MCF 10A (cell line): ENCODE measurements at regions not wholly inside any gene's neighbourhood (a gene's known extent, or its start where the extent isn't known, plus 50 kb on each side); places are given as distances from the start of the nearest gene placed in this dataset.
A peak's percentile ranks its signal among the peaks of the same experiment; 100 is the strongest.

Experiments
- BruUV-seq: library from RNA; stranded (reverse); fragments of 400-500 nt; replicated peaks from 2 replicates; lab custom pipeline; 2021; lab: Mats Ljungman, UMichigan
- CTCF ChIA-PET: fragments of 300-600 bp; sonication (Branson Sonifier 250); formaldehyde crosslinking; extraction: SDS; loops from one replicate; lab custom pipeline; 2021; ENCODE audit warnings: antibody characterized with exemption, inconsistent platforms; lab: Yijun Ruan, JAX
- POLR2A ChIA-PET: fragments of 300-600, 350-650 bp; sonication (Branson Sonifier 250); formaldehyde crosslinking; extraction: SDS; loops from one replicate; lab custom pipeline; 2020; ENCODE audit warnings: antibody characterized with exemption, inconsistent platforms; lab: Yijun Ruan, JAX
- DNase-seq: peaks from one replicate; pipeline ENCODE4 v3.0.0-alpha.2; 2018; ENCODE audit not compliant: unreplicated experiment
- H3K27ac Mint-ChIP-seq: one replicate; pipeline ENCODE4 v1.8.0; 2022; ENCODE audit warnings: mild to moderate bottlenecking, low read depth, mixed read lengths; ENCODE audit not compliant: unreplicated experiment
- H3K27me3 Mint-ChIP-seq: one replicate; pipeline ENCODE4 v1.8.0; 2022; ENCODE audit warnings: mixed read lengths; ENCODE audit not compliant: insufficient read depth, unreplicated experiment
- H3K36me3 Mint-ChIP-seq: one replicate; pipeline ENCODE4 v1.8.0; 2022; ENCODE audit warnings: mild to moderate bottlenecking, moderate library complexity, mixed read lengths; ENCODE audit not compliant: insufficient read depth, unreplicated experiment
- H3K4me1 Mint-ChIP-seq: one replicate; pipeline ENCODE4 v1.8.0; 2022; ENCODE audit warnings: mixed read lengths; ENCODE audit not compliant: insufficient read depth, unreplicated experiment
- H3K4me3 Mint-ChIP-seq: one replicate; pipeline ENCODE4 v1.8.0; 2022; ENCODE audit warnings: mild to moderate bottlenecking, moderate library complexity, mixed read lengths; ENCODE audit not compliant: unreplicated experiment
- H3K9me3 Mint-ChIP-seq: one replicate; pipeline ENCODE4 v1.8.0; 2022; ENCODE audit warnings: mixed read lengths; ENCODE audit not compliant: unreplicated experiment
- intact Hi-C: fragments of 100-400 bp; cut with micrococcal nuclease; formaldehyde crosslinking; loops from 2 replicates; pipeline ENCODE4 v1.14.1; 2022
- TF ChIP-seq, protein P1 (sequence below): fragments of 200-600 bp; IDR thresholded peaks from one replicate; pipeline ENCODE4 v1.8.0; 2022; ENCODE audit warnings: antibody characterized with exemption, mild to moderate bottlenecking; ENCODE audit not compliant: unreplicated experiment

- H3K9me3 Mint-ChIP-seq = no peaks in the 10 kb centered on the region
- H3K27ac Mint-ChIP-seq = no peak overlapping the region
- intact Hi-C loops = loop anchor here (5.0 kb wide), 1 partner anchor 180 kb away; no protein-coding TSS in a partner anchor
- ChIA-PET CTCF (interaction anchor here (0.6 to 12.4 kb wide), 7 partner anchors 9 to 666 kb away, joined by 3 to 367 read pairs (median 5); partner anchors contain the start of gene SESN3), POLR2A (interaction anchor here (0.6 to 1.5 kb wide), 8 partner anchors 9 to 996 kb away, joined by 3 to 5 read pairs (median 4); partner anchors contain the start of gene SESN3)
- H3K36me3 Mint-ChIP-seq = no peaks in the 10 kb centered on the region
- no peaks in the 10 kb centered on the region for H3K27me3 Mint-ChIP-seq
- DNase-seq = peak; percentile 54
- TF ChIP-seq, protein P1, sequence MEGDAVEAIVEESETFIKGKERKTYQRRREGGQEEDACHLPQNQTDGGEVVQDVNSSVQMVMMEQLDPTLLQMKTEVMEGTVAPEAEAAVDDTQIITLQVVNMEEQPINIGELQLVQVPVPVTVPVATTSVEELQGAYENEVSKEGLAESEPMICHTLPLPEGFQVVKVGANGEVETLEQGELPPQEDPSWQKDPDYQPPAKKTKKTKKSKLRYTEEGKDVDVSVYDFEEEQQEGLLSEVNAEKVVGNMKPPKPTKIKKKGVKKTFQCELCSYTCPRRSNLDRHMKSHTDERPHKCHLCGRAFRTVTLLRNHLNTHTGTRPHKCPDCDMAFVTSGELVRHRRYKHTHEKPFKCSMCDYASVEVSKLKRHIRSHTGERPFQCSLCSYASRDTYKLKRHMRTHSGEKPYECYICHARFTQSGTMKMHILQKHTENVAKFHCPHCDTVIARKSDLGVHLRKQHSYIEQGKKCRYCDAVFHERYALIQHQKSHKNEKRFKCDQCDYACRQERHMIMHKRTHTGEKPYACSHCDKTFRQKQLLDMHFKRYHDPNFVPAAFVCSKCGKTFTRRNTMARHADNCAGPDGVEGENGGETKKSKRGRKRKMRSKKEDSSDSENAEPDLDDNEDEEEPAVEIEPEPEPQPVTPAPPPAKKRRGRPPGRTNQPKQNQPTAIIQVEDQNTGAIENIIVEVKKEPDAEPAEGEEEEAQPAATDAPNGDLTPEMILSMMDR = no peak
- no TSS peak for BruUV-seq
- H3K4me1 Mint-ChIP-seq = peaks cover 13% of the 10 kb centered on the region
- no peak overlapping the region for H3K4me3 Mint-ChIP-seq
These were observed 87.1 kb downstream of the FAM76B start for GRCh38 chr11:95702526-95702925.

DNA sequence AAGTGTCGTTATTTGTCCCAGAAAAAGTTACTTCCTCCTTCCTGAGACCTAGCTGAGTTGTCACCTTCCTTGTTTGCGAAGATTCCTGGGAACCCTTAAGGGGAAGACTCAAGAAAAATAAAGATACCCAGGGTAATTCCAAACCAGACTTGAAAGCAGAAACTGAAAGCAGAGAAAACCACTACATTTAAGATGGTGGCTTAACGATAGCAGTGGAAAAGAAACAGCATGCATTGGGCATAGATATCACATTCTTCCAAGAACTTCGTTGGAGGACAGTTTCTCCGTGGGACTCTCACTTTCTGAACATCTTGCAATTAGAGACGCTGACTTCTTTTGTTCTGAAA is 89.1 kb downstream of the FAM76B start:
- BruUV-seq = no TSS peak
- TF ChIP-seq, protein P1 = no peak
- ChIA-PET POLR2A (interaction anchor here (1.1 to 1.6 kb wide), 2 partner anchors 469 to 550 kb away, joined by 3 to 5 read pairs; partner anchors contain the start of gene SESN3), CTCF (no interaction called here)
- H3K27me3 Mint-ChIP-seq = no peaks in the 10 kb centered on the region
- H3K36me3 Mint-ChIP-seq = no peaks in the 10 kb centered on the region
- H3K27ac Mint-ChIP-seq = no peak overlapping the region
- DNase-seq = no peak
- no peak overlapping the region for H3K4me3 Mint-ChIP-seq
- intact Hi-C loops = loop anchor here (5.0 kb wide), 1 partner anchor 178 kb away; no protein-coding TSS in a partner anchor
- no peaks in the 10 kb centered on the region for H3K9me3 Mint-ChIP-seq
- peaks cover 13% of the 10 kb centered on the region for H3K4me1 Mint-ChIP-seq

DNA sequence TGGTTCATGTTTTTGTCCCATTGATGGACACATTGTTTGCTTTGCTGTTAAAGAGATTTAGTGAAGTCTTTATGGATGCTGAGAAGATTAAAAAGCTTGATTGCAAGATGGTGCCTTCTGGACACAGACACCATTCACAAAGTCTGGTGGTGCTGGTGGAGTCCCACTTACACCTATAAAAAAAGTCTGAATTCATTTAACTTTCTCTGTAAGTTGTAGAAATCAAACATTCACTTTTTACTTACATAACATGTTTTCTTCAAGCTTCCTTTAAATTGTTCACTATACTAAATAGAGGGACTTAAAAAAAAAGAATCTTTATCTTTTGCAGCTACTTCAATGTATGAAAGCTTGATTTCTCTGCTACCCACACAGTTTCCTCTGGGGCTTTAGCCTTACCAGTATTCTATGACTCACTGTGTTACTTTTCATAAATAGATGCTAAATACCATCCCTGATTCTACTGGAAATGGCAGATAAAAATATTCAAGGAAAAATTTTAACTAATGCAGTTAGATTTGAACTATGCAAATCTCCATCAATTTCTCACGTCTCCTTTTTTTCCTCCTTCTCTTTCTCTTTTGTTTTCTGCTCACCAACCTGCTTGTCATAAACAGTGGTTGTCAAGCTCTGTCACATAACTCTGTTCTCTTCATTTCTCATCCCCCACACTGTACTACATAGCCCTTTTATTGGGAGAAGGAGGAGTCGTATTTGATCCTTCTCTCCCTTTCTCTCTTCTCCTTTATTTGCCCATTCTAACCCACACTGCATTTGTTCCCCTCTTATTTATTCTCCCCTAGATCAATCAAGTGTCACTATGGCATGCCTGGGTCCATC is 89.7 kb downstream of the FAM76B start:
- no peak overlapping the region for H3K4me3 Mint-ChIP-seq
- H3K27me3 Mint-ChIP-seq = no peaks in the 10 kb centered on the region
- TF ChIP-seq, protein P1 = no peak
- no peaks in the 10 kb centered on the region for H3K36me3 Mint-ChIP-seq
- H3K9me3 Mint-ChIP-seq = no peaks in the 10 kb centered on the region
- intact Hi-C loops = loop anchor here (5.0 kb wide), 1 partner anchor 178 kb away; no protein-coding TSS in a partner anchor
- DNase-seq = no peak
- ChIA-PET POLR2A (interaction anchor here (0.6 to 1.6 kb wide), 4 partner anchors 90 to 550 kb away, joined by 3 to 5 read pairs (median 4); partner anchors contain the start of genes FAM76B and SESN3), CTCF (interaction anchor here (0.6 to 0.9 kb wide), 5 partner anchors 215 to 862 kb away, joined by 3 to 4 read pairs (median 3); no protein-coding TSS in a partner anchor)
- H3K27ac Mint-ChIP-seq = no peak overlapping the region
- H3K4me1 Mint-ChIP-seq = peaks cover 13% of the 10 kb centered on the region
- no TSS peak for BruUV-seq
